Spleen (tissue), 7 donors: ENCODE measurements at regions not wholly inside any gene's neighbourhood (a gene's known extent, or its start where the extent isn't known, plus 50 kb on each side); places are given as distances from the start of the nearest gene placed in this dataset.
A peak's percentile ranks its signal among the peaks of the same experiment; 100 is the strongest.

ENCODE experiments used
- POLR2A ChIP-seq, 3 donors: fragments of 450-650 bp; IDR thresholded peaks; one replicate each; pipeline ENCODE4 v1.5.1; 2017; ENCODE audit warnings: antibody characterized with exemption in 3 of 3, mild to moderate bottlenecking in 1 of 3
- POLR2AphosphoS5 ChIP-seq, 3 donors: sonication (generic); formaldehyde crosslinking; IDR thresholded peaks; one replicate each; pipeline ENCODE4 v1.5.1; 2017; ENCODE audit warnings: antibody characterized with exemption in 3 of 3
- TF ChIP-seq, protein P1 (sequence below), 11 experiments: fragments of 200-600 bp in 7 of 11; fragments of 450-650 bp in 4 of 11; sonication (generic) in 4 of 11; IDR thresholded peaks in 8 of 11; conservative IDR thresholded peaks in 3 of 11; 1 replicate in 7 of 11; 2 replicates in 4 of 11; pipeline versions ENCODE4 v1.4.0 to v1.8.0; 2016 to 2021; ENCODE audit warnings: antibody characterized with exemption in 11 of 11, inconsistent platforms in 4 of 11, mild to moderate bottlenecking in 1 of 11
- donor health status: DM: no; HTN: no; CAD: no; lungs with moderate emphysema.
- donor health status: DM: no; HTN: no; CAD: no.
- donor health status: DM: no; HTN: no; CAD: no.

DNA sequence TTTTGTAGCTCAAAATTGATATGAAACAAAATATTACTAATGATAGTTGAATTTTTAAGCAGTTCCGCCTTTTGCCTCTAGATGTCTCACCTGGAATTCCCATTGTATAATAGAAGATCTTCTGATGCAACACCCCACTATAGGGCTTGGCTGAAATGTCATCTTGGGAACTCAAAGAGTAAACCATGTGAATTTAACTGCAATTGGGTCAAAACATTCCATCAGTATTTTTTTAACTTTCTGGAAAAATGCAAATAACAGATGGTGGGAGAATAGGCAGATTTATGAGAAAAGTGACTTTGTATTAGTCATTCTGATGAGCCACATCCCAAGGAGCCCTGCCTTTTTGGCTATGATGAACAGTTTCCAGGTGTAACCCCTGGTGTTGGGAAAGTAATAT, 489.9 kb downstream of the NYAP2 start:
- TF ChIP-seq, protein P1, sequence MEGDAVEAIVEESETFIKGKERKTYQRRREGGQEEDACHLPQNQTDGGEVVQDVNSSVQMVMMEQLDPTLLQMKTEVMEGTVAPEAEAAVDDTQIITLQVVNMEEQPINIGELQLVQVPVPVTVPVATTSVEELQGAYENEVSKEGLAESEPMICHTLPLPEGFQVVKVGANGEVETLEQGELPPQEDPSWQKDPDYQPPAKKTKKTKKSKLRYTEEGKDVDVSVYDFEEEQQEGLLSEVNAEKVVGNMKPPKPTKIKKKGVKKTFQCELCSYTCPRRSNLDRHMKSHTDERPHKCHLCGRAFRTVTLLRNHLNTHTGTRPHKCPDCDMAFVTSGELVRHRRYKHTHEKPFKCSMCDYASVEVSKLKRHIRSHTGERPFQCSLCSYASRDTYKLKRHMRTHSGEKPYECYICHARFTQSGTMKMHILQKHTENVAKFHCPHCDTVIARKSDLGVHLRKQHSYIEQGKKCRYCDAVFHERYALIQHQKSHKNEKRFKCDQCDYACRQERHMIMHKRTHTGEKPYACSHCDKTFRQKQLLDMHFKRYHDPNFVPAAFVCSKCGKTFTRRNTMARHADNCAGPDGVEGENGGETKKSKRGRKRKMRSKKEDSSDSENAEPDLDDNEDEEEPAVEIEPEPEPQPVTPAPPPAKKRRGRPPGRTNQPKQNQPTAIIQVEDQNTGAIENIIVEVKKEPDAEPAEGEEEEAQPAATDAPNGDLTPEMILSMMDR (IDR thresholded peaks at IDR 0.05 in 8 of 11, conservative IDR thresholded peaks at IDR 0.05 in 3 of 11): peak in 10 of 11 experiments; percentile 6 to 61 (median 54)
- TF ChIP-seq POLR2A (IDR thresholded peaks at IDR 0.05): no peak
- no peak for TF ChIP-seq POLR2AphosphoS5 (IDR thresholded peaks at IDR 0.05)
